Osteocyte (in vitro differentiated cells): ENCODE measurements at regions not wholly inside any gene's neighbourhood (a gene's known extent, or its start where the extent isn't known, plus 50 kb on each side); places are given as distances from the start of the nearest gene placed in this dataset.
"Not testable (repeated sequence)": the region's sequence is repeated elsewhere in the genome, so short reads cannot be mapped to it uniquely, and the experiment has no call there.

Source experiments
- DNase-seq: peaks from one replicate; pipeline ENCODE4 v3.0.0; 2021; ENCODE audit warnings: mixed read lengths; ENCODE audit not compliant: unreplicated experiment; ENCODE audit errors: extremely low spot score
- H3K27ac Mint-ChIP-seq: one replicate; pipeline ENCODE4 v1.8.0; 2021; ENCODE audit warnings: mild to moderate bottlenecking, mixed read lengths; ENCODE audit not compliant: unreplicated experiment
- H3K27me3 Mint-ChIP-seq: one replicate; pipeline ENCODE4 v1.8.0; 2021; ENCODE audit warnings: mixed read lengths; ENCODE audit not compliant: unreplicated experiment
- H3K36me3 Mint-ChIP-seq: one replicate; pipeline ENCODE4 v1.8.0; 2021; ENCODE audit warnings: mixed read lengths; ENCODE audit not compliant: unreplicated experiment
- H3K4me1 Mint-ChIP-seq: one replicate; pipeline ENCODE4 v1.8.0; 2021; ENCODE audit warnings: mixed read lengths; ENCODE audit not compliant: unreplicated experiment
- H3K4me3 Mint-ChIP-seq: one replicate; pipeline ENCODE4 v1.8.0; 2021; ENCODE audit warnings: mild to moderate bottlenecking, moderate library complexity, mixed read lengths; ENCODE audit not compliant: unreplicated experiment
- H3K9me3 Mint-ChIP-seq: one replicate; pipeline ENCODE4 v1.8.0; 2021; ENCODE audit warnings: mixed read lengths; ENCODE audit not compliant: unreplicated experiment

GRCh38 chr16:18146601-18147142 lies 189.9 kb downstream of the NPIPA8 start:
- H3K4me3 Mint-ChIP-seq, H3K9me3 Mint-ChIP-seq: not testable (repeated sequence)

GRCh38 chr16:18142066-18142465 lies 194.5 kb downstream of the NPIPA8 start:
- not testable (repeated sequence) for H3K27me3 Mint-ChIP-seq, H3K4me3 Mint-ChIP-seq, H3K9me3 Mint-ChIP-seq, DNase-seq, H3K27ac Mint-ChIP-seq, H3K4me1 Mint-ChIP-seq, H3K36me3 Mint-ChIP-seq

More at GRCh38 chr16:18146601-18147142, 189.9 kb downstream of the NPIPA8 start:
- DNase-seq, H3K27ac Mint-ChIP-seq, H3K36me3 Mint-ChIP-seq, H3K27me3 Mint-ChIP-seq, H3K4me1 Mint-ChIP-seq: not testable (repeated sequence)

- H3K9me3 Mint-ChIP-seq, H3K27me3 Mint-ChIP-seq, H3K4me3 Mint-ChIP-seq, DNase-seq, H3K27ac Mint-ChIP-seq, H3K4me1 Mint-ChIP-seq, H3K36me3 Mint-ChIP-seq: not testable (repeated sequence)
Measured at GRCh38 chr16:18136288-18136687, 200.2 kb downstream of the NPIPA8 start.

- H3K4me1 Mint-ChIP-seq, H3K4me3 Mint-ChIP-seq, DNase-seq, H3K27me3 Mint-ChIP-seq, H3K36me3 Mint-ChIP-seq, H3K27ac Mint-ChIP-seq, H3K9me3 Mint-ChIP-seq: not testable (repeated sequence)
Measured at GRCh38 chr16:18135024-18135423, 201.5 kb downstream of the NPIPA8 start.

GRCh38 chr16:18131587-18131986 lies 204.9 kb downstream of the NPIPA8 start:
- H3K9me3 Mint-ChIP-seq, H3K4me1 Mint-ChIP-seq, H3K27me3 Mint-ChIP-seq, H3K4me3 Mint-ChIP-seq, H3K27ac Mint-ChIP-seq, DNase-seq, H3K36me3 Mint-ChIP-seq: not testable (repeated sequence)

GRCh38 chr16:18130478-18131120 lies 205.9 kb downstream of the NPIPA8 start:
- H3K27me3 Mint-ChIP-seq, H3K9me3 Mint-ChIP-seq, H3K4me3 Mint-ChIP-seq, H3K27ac Mint-ChIP-seq, DNase-seq, H3K36me3 Mint-ChIP-seq, H3K4me1 Mint-ChIP-seq: not testable (repeated sequence)

GRCh38 chr16:18127033-18127432 lies 209.5 kb downstream of the NPIPA8 start:
- not testable (repeated sequence) for H3K9me3 Mint-ChIP-seq, H3K4me1 Mint-ChIP-seq, H3K27ac Mint-ChIP-seq, DNase-seq, H3K4me3 Mint-ChIP-seq, H3K36me3 Mint-ChIP-seq, H3K27me3 Mint-ChIP-seq

- not testable (repeated sequence) for H3K4me3 Mint-ChIP-seq, H3K4me1 Mint-ChIP-seq, H3K9me3 Mint-ChIP-seq, H3K27me3 Mint-ChIP-seq, DNase-seq, H3K36me3 Mint-ChIP-seq, H3K27ac Mint-ChIP-seq
Measured at GRCh38 chr16:18119092-18119491, 217.4 kb downstream of the NPIPA8 start.

GRCh38 chr16:18118684-18119083 lies 217.9 kb downstream of the NPIPA8 start:
- not testable (repeated sequence) for H3K9me3 Mint-ChIP-seq, H3K27ac Mint-ChIP-seq, H3K27me3 Mint-ChIP-seq, H3K4me3 Mint-ChIP-seq, H3K4me1 Mint-ChIP-seq, H3K36me3 Mint-ChIP-seq, DNase-seq

GRCh38 chr16:18118071-18118470 lies 218.5 kb downstream of the NPIPA8 start:
- not testable (repeated sequence) for H3K27ac Mint-ChIP-seq, H3K4me1 Mint-ChIP-seq, DNase-seq, H3K27me3 Mint-ChIP-seq, H3K9me3 Mint-ChIP-seq, H3K36me3 Mint-ChIP-seq, H3K4me3 Mint-ChIP-seq

GRCh38 chr16:18104412-18104811 lies 232.1 kb downstream of the NPIPA8 start:
- H3K9me3 Mint-ChIP-seq, DNase-seq, H3K4me3 Mint-ChIP-seq, H3K36me3 Mint-ChIP-seq, H3K27me3 Mint-ChIP-seq, H3K4me1 Mint-ChIP-seq, H3K27ac Mint-ChIP-seq: not testable (repeated sequence)

GRCh38 chr16:18101077-18101476 lies 235.5 kb downstream of the NPIPA8 start:
- not testable (repeated sequence) for H3K4me3 Mint-ChIP-seq, H3K36me3 Mint-ChIP-seq, H3K27me3 Mint-ChIP-seq, DNase-seq, H3K9me3 Mint-ChIP-seq, H3K4me1 Mint-ChIP-seq, H3K27ac Mint-ChIP-seq
